ENCODE measurements at regions not wholly inside any gene's neighbourhood (a gene's known extent, or its start where the extent isn't known, plus 50 kb on each side); places are given as distances from the start of the nearest gene placed in this dataset.
"Not testable (repeated sequence)": the region's sequence is repeated elsewhere in the genome, so short reads cannot be mapped to it uniquely, and the experiment has no call there.

DNA sequence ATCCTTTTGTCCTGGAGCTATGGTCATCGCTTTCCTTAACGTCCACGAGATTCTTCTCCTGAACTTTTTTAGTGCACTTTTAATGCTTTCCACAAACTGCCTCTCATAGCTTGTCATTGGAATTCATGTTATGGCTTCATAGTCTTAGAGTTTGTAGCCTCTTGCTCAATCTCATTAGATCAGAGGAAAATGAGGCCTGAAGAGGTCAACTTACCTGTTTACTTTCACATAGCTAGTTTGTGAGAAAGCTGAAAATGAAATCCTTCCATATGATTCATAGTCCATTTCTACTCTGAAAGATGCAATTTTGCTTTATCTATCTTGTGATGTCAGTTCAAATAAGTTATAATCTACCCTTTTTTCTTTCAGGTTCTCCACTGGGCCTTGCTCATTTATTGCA is 1747.2 kb upstream of the RAG2 start:
- Histone ChIP-seq H3K27me3 (replicated peaks in 1 of 2; ENCODE audit: control insufficient read depth in 2 of 2, insufficient read depth in 2 of 2, low read length in 1 of 2) (no peaks in the 10 kb centered on the region), H3K79me2 (ENCODE audit: control insufficient read depth, insufficient read depth, low read length) (no peaks in the 10 kb centered on the region), H4K20me1 (ENCODE audit: control insufficient read depth, insufficient read depth) (no peaks in the 10 kb centered on the region), H3K27ac (ENCODE audit: control insufficient read depth, insufficient read depth) (no peak overlapping the region), H2AFZ (ENCODE audit: control insufficient read depth, low read depth, low read length) (no peak overlapping the region), H3K36me3 (ENCODE audit: control insufficient read depth in 2 of 2, insufficient read depth in 2 of 2, low read length in 1 of 2) (no peaks in the 10 kb centered on the region), H3K4me1 (ENCODE audit: control insufficient read depth, insufficient read depth, low read length) (no peaks in the 10 kb centered on the region), H3K9me3 (replicated peaks; ENCODE audit: control insufficient read depth, insufficient read depth, low read length) (no peaks in the 10 kb centered on the region; the same call in 2 of the 3 replicates), H3K4me3 (no peak overlapping the region), H3K4me2 (ENCODE audit: control insufficient read depth, insufficient read depth) (no peak overlapping the region), H3K9ac (ENCODE audit: control insufficient read depth, insufficient read depth, low read length) (no peak overlapping the region)
- ATAC-seq (no peak), DNase-seq (ENCODE audit: low read depth, low spot score) (no peak), FAIRE-seq (no peak)
- ChIA-PET POLR2A (no interaction called here), CTCF (no interaction called here), RAD21 (ENCODE audit: unreplicated experiment) (no interaction called here), SMC1A (ENCODE audit: uncharacterized antibody, unreplicated experiment) (interaction anchor here (1.2 to 1.4 kb wide), 2 partner anchors 9 to 13 kb away, joined by 3 read pairs; no protein-coding TSS in a partner anchor)
- WGBS (ENCODE audit: insufficient coverage, insufficient replicate concordance, low lambda C conversion rate, missing lambda C conversion rate), result 31% methylated on average over 3 of the region's 3 CpGs
- BruUV-seq (replicated peaks), result no TSS peak
- TF ChIP-seq MYC (IDR thresholded peaks at IDR 0.05; ENCODE audit: insufficient read depth, insufficient read length, insufficient replicate concordance, low read length, severe bottlenecking), result no peak
- intact Hi-C loops (cut with micrococcal nuclease; ENCODE audit: unreplicated experiment) (no loop called here), in situ Hi-C loops (cut with MboI) (no loop called here)

DNA sequence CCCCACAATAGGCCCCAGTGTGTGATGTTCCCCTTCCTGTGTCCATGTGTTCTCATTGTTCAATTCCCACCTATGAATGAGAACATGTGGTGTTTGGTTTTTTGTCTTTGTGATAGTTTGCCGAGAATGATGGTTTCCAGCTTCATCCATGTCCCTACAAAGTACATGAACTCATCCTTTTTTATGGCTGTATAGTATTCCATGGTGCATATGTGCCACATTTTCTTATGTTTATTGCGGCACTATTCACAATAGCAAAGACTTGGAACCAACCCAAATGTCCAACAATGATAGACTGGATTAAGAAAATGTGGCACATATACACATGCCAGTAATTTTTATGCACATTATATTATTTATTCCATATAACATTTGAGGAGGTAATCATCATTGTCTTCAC is 1743.6 kb upstream of the RAG2 start:
- SMC1A ChIA-PET (ENCODE audit: uncharacterized antibody, unreplicated experiment), result not testable (repeated sequence)

More for the DNA sequence above, 1743.6 kb upstream of the RAG2 start:
- H3K36me3 ChIP-seq (ENCODE audit: control insufficient read depth in 2 of 2, insufficient read depth in 2 of 2, low read length in 1 of 2); POLR2A ChIA-PET; BruUV-seq (replicated peaks); in situ Hi-C loops (cut with MboI); ATAC-seq; RAD21 ChIA-PET (ENCODE audit: unreplicated experiment); CTCF ChIA-PET; FAIRE-seq; H3K27ac ChIP-seq (ENCODE audit: control insufficient read depth, insufficient read depth); H3K79me2 ChIP-seq (ENCODE audit: control insufficient read depth, insufficient read depth, low read length); H3K4me1 ChIP-seq (ENCODE audit: control insufficient read depth, insufficient read depth, low read length); H3K9ac ChIP-seq (ENCODE audit: control insufficient read depth, insufficient read depth, low read length); H3K4me3 ChIP-seq; H3K4me2 ChIP-seq (ENCODE audit: control insufficient read depth, insufficient read depth); H3K27me3 ChIP-seq (replicated peaks in 1 of 2; ENCODE audit: control insufficient read depth in 2 of 2, insufficient read depth in 2 of 2, low read length in 1 of 2); H2AFZ ChIP-seq (ENCODE audit: control insufficient read depth, low read depth, low read length); H3K9me3 ChIP-seq (replicated peaks; ENCODE audit: control insufficient read depth, insufficient read depth, low read length); intact Hi-C loops (cut with micrococcal nuclease; ENCODE audit: unreplicated experiment); H4K20me1 ChIP-seq (ENCODE audit: control insufficient read depth, insufficient read depth); DNase-seq (ENCODE audit: low read depth, low spot score): not testable (repeated sequence)
- WGBS (ENCODE audit: insufficient coverage, insufficient replicate concordance, low lambda C conversion rate, missing lambda C conversion rate), result 24% methylated on average over 2 of the region's 2 CpGs

Measured in GM12878 (cell line).